Glomerular visceral epithelial cell (primary cell): ENCODE measurements at regions not wholly inside any gene's neighbourhood (a gene's known extent, or its start where the extent isn't known, plus 50 kb on each side); places are given as distances from the start of the nearest gene placed in this dataset.
A peak's percentile ranks its signal among the peaks of the same experiment; 100 is the strongest.
"Not testable (repeated sequence)": the region's sequence is repeated elsewhere in the genome, so short reads cannot be mapped to it uniquely, and the experiment has no call there.

Experiments
- DNase-seq: peaks from one replicate; pipeline ENCODE4 v3.0.0-alpha.2; 2016; ENCODE audit errors: extremely low spot score

- DNase-seq = no peak
Measured at GRCh38 chr20:58579819-58580473, 64.7 kb upstream of the APCDD1L start.

- no peak for DNase-seq
Measured at GRCh38 chr20:58579069-58579818, 64.0 kb upstream of the APCDD1L start.

- DNase-seq = no peak
Measured at GRCh38 chr20:58577871-58578598, 62.8 kb upstream of the APCDD1L start.

GRCh38 chr20:58577139-58577806 lies 62.1 kb upstream of the APCDD1L start:
- no peak for DNase-seq

GRCh38 chr20:58576603-58576970 lies 61.4 kb upstream of the APCDD1L start:
- DNase-seq = no peak

GRCh38 chr20:58575776-58576602 lies 60.8 kb upstream of the APCDD1L start:
- no peak for DNase-seq

- no peak for DNase-seq
Measured at GRCh38 chr20:58574469-58574868, 59.3 kb upstream of the APCDD1L start.

- no peak for DNase-seq
Measured at GRCh38 chr20:58573986-58574385, 58.8 kb upstream of the APCDD1L start.

GRCh38 chr20:58573257-58573656 lies 58.1 kb upstream of the APCDD1L start:
- no peak for DNase-seq

- DNase-seq = not testable (repeated sequence)
Measured at GRCh38 chr20:58572428-58572763, 57.2 kb upstream of the APCDD1L start.

GRCh38 chr20:58571693-58572427 lies 56.7 kb upstream of the APCDD1L start:
- peak; percentile 49 for DNase-seq

- DNase-seq = peak; percentile 55
Measured at GRCh38 chr20:58571356-58571692, 56.1 kb upstream of the APCDD1L start.

GRCh38 chr20:58570204-58570859 lies 55.1 kb upstream of the APCDD1L start:
- no peak for DNase-seq

- no peak for DNase-seq
Measured at GRCh38 chr20:58569241-58570125, 54.3 kb upstream of the APCDD1L start.

- DNase-seq = no peak
Measured at GRCh38 chr20:58568483-58569240, 53.5 kb upstream of the APCDD1L start.

- no peak for DNase-seq
Measured at GRCh38 chr20:58568126-58568482, 52.9 kb upstream of the APCDD1L start.

GRCh38 chr20:58567437-58567836 lies 52.2 kb upstream of the APCDD1L start:
- DNase-seq = no peak

GRCh38 chr20:58566981-58567380 lies 51.8 kb upstream of the APCDD1L start:
- no peak for DNase-seq
